ENCODE measurements at regions not wholly inside any gene's neighbourhood (a gene's known extent, or its start where the extent isn't known, plus 50 kb on each side); places are given as distances from the start of the nearest gene placed in this dataset.
A peak's percentile ranks its signal among the peaks of the same experiment; 100 is the strongest.
"Not testable (repeated sequence)": the region's sequence is repeated elsewhere in the genome, so short reads cannot be mapped to it uniquely, and the experiment has no call there.

DNA sequence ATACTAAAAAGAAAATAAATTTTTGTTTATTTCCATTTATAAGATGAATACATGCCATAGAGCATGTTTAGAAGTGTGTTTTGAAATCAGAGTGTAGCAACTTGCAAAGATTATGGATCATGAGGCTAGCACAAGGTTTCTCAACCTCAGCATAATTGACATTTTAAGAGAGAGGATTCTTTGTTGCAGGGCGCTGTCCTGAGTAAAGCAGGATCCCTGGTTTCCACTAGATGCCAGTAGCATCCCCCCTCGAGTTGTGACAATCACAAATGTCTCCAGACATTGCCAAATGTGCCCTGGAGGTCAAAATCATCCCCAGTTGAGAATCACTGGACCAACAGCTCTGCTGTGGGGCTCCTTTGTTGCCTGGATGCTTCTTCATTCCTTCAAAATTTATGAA lies 128.5 kb upstream of the RBMS3 start:
- no peak for DNase-seq

DNA sequence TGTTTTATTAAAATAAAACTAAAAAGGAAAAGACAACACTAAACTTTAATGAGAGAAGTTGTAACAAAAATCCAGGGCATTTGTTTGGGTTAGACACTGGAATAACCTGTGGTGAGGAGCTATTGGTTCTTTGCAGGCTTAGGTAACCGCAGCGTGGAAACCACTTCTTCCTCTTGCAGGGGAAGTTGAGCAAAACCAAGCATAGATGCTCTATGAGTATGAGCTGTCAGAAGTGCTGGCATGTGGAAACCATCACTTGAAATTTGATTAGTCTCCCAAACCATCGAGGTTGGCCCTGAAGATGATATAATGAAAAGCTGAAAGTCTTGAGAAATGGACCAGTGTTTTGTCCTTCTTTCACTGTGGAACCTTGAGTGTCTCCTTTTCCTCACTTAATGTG lies 127.1 kb upstream of the RBMS3 start:
- DNase-seq: no peak

DNA sequence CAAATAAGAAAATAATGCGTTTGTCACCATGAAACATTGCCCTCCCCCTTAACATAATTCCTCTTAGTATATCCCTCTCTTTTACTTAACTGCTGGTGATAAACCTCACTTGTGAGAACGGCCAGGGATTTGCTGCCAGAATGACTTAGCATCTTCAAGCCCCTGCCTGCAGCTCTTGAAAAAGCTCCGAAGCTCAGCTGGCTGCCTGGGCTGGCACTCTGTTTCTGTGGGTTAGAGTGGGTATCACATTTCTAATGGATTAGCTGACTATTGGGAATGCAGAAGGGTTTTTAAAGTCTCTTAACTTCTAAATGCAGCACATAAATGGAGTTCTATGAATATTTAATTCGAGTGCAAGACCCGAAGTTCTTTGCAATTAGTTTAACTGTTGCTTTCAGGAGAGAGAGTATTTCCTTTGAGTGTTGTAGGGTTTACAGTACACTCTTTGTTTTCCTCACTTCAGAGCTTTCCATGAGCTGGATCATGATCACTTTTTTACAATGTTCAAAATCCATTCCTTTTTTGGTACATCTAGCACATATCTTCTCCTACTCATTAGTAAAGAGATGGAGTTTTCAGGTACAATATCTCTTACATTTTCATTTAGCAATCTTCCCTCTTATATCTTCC lies 124.7 kb upstream of the RBMS3 start:
- no peak for DNase-seq

DNA sequence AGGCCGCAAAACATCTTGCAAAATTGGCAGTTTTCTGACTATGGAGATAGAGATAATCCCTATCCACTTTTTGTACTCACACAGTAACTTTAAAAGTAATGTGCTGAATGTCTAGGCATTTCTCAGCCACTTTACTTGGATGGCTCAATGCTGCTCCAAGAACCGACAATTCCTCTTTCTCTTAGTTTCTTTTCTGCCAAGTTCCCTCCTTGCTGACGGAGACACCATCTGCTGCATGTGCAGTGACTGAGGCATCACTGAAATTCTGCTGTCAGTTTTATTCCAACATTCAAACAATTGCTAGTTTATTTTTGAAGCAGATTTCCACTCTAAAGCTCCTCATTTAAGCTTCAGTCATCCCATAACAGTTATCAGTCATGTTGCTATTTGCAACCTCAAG lies 116.0 kb upstream of the RBMS3 start:
- no peak for DNase-seq

DNA sequence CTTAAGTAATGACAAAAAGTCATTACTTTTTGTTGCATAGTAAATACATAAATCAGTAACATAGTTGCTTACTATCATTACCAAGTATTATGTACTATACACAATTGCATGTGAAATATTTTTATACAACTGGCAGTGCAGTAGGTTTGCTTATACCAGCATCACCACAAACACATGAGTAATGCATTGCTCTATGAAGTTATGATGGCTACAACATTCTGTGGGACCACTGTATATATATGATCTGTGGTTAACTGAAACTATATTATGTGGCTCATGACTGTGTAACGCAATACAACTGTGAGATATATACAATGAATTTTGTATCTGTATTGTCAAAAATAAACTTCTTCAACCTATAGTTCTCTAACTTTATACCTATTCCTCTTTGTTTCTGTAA lies 113.7 kb upstream of the RBMS3 start:
- no peak for DNase-seq

DNA sequence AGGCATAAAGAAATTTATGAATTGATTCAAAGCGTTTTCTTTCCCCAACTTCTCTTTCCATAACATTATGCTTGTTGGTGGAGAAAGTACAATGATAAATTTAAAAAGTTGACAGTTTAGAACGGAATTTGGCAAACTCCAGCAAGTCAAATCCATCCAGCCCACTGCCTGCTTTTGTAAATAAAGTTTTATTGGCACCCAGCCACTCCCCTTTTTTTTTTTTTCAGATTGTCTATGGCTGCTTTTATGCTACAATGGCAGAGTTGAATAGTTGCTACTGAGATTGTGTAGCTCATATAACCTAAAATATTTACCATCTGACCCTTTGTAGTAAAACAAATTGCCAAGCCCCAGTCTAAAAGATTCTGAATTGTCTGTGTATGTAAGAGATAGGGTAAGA lies 112.8 kb upstream of the RBMS3 start:
- DNase-seq: no peak

DNA sequence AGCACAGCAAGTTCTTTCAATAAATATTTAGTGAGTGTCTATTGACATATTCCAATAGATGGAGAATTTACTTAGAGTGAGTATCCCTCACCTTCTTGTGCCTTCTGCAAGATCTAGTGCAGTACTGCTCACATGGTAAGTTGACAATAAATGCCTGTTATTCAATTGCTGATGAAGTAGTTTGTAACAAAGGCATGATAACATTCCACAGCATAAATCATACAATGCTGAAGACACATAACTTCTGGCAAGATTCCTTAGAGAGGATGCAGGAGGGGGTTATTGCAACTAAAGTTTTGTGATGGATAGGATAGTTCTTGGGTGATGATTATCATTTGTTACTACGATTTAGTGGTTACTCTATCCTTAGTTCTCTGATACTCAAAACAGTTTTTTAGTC lies 112.2 kb upstream of the RBMS3 start:
- no peak for DNase-seq

DNA sequence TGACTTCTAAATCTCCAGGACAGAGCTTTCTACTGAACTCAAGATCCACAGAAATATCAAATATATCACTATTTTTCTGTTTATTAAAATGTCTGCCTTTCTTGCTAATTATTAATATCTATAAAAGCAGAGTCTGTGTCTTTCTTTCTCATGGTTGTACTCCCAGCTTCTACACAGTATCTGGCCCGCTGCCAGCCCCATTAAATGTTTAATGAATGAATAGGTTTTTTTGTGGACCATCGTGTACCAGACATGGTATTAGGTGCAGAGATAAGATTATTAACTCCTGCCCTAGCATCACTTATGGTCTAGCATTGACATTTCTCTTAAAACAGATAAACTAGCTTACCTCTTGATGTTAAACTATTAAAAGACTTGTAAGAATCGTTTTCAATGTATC lies 111.4 kb upstream of the RBMS3 start:
- no peak for DNase-seq

DNA sequence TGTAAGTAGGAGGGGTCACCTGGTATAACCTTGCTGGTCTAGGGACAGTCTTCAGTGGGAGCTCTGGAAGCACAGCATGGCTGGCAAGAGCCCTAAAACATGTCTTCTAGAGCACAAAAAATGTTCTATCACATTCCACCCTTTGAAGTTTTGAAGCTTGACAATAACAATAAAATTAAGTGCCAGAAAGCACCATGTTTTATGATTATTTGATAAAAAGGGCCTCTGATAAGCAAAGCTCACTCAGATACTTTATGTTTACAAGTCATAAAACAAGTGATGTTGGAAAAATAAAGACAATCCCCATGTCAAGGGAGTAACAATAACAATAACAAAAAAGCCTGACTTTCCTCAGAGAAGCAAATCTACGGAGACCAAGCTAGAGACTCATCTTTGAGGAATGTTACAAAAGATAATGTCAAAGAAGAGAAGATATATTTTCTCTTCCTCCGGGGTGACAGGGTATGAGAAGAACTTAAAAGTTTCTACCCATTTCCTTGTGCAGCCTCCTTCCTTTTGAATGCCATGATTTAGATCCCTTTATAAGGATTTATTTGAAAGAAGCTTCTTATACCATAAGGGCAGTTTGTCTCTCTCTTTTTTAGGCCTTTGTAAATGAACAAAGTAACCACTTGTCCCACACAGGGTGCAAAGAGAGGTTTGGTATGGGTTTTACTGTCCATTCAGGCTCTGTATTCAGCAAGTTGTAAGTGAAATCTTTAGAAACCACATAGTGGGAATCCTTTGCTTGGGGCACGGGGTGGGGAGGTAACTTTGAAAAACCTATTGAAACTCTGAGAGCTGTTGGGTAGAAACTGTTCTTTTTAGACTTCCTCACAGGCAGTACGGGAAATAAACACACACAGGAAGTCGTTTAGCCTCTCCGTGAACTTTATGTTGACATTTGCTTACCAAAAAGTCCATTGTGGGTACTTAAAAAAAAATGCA lies 109.6 kb upstream of the RBMS3 start:
- no peak for DNase-seq

DNA sequence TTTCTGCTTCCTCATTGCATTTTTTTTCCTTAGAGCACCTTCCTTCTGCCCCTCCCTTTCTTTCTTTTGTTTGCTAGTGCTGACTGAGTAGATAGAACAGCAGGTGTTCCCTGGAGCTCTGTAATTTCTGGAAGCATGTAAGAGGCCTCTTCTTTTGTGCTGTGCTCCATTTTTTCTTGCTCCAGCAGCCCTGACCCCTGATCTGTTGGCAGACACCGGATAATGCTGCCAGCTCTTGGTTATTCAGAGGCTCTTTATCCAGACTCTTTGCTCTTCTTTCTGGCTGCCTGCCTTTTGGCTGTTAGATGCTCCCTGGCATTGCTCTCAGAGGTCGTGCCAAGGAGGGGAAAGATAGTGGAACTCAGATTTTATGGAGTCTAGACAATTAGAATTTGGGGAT lies 104.4 kb upstream of the RBMS3 start:
- DNase-seq: no peak

DNA sequence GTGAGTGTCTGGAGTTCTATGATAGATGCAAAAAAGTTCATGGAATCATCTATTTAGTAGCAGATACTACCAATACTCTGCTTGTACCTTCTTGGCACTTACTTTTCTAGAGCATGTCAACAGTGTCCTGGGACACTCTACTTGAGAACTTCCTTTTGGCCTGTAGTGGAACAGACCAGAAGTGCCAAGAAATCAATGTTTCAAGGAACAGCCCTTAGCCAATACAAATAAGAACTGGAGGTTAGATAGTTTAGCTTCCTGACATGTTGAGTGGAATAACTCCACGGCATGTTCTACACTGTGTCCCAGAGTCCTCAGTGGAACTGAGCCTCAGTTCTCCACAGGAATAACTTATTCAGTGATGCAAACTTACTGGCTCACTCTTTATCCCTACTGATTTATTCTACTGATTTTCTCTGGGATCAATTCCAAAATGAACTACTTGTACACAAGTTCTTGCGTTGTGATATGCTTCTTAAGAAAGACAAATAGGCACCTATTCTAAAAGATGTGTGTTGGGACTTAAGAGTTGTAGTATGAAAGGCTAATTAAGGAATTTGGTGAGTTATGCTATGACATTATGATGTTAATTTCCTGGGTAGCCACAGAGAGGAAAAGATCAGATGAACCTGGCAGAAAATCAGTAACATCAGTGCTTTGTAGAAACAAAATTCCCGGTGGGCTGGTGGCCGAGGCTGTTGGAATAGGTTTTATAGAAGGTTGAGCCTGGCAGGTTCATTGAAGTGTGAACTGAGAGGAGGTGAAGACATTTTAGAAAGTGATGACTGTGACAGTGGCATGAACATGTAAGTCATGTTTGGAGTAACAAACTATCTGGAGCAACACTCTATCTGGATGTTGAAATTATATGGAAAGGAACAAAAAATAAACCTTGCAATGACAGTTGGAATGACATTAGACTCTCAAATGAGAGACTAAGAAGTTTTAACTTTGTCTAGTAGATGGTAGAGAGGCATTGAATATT lies 101.8 kb upstream of the RBMS3 start:
- no peak for DNase-seq

DNA sequence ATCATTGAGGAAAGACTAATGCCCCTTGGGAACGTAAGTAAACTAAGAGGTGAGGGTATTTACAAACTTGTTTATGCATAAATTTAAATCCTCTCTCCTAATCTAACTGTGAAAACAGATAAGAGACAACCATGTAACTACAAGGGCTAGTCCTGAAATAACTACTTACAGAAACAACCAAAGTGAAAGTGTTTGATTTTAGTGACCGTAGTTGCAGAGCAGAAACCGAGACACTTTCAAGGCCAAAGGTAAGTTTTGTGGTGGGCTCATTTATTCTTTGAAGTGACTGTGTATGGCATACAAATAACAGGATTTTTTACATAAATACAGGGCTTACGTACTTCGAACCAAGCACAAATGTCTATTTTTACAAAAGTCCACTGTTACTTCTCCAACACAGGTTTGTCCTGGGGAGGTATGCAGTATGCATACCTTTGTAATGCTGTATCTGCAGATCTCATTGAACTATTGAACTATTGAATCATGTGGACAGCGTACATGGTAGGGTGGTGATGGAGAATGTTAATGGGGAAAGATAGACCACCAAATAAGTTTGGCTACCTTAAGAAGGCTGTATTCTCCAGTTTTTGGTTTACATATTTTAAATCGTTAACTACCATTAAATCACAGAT lies 99.6 kb upstream of the RBMS3 start:
- no peak for DNase-seq

DNA sequence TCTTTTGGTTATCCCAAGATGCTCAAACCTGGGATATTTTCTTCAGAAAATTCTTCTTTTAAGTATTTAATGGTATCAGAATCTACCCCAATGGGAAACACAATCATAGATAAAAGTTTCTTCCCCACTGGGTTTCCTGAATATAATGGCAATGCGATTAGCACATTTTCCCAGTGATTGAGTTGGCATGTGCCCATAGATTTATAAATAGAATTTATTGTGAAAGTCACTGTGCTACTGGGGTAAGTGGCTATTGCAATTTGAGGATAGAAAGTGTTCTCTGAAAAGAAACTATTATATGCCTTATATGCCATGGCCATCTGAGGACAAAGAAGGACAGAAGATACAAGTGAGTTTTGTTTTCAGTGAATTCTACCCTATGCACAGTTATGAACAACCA lies 99.0 kb upstream of the RBMS3 start:
- no peak for DNase-seq

DNA sequence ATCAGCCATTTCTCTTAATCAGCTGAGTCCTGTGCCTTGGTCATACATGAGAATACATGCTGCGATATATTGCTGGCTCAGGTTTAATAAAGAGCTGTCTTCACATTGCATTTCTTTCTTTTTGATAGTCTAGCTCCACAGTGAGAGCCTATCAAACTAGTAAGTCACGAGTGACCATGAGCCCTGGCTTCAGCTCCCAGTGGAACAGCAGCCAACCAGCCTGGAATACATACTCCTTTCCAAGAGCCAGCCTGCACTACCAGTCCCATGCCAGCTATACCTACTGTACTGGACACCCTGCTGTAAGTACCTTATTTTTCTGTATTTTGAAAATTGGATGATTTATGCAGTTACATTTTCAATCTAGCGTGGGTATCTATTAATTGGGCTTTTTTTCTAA lies 98.0 kb upstream of the RBMS3 start:
- DNase-seq: not testable (repeated sequence)

DNA sequence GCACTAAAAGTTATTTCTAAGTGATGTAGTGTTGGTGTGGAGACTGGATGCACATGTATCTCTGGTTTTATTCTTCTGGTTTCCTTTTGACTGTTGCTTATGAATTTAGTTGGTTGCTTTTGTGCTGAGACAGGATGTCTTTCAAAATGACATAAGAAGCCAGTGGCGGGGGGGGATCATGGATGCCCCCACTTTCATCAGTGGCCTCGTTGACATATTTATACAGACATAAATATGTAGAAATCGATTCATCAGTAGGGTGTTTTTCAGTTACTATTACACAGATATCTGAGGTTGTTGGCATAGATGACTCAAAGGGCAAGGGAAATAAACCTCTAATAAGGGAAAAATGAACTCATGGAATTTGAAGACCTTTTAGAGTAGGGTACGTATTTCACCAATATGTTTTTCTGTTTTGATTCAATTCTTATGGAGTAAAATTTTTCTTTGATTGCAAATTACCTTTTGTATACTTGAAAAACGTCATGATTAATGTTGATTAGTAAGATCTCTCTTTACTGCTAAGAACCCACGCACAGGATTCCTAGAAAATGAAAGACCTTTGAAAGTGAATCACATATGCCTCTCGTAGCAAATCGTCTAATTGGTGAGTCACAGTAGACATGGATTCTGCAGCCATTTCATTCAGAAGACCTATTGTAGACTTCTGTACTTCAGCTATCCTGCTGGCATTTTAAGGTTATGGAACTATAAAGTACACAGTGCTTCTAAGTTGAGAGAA lies 97.4 kb upstream of the RBMS3 start:
- peak in 1 of 2 experiments; percentile 5 for DNase-seq

DNA sequence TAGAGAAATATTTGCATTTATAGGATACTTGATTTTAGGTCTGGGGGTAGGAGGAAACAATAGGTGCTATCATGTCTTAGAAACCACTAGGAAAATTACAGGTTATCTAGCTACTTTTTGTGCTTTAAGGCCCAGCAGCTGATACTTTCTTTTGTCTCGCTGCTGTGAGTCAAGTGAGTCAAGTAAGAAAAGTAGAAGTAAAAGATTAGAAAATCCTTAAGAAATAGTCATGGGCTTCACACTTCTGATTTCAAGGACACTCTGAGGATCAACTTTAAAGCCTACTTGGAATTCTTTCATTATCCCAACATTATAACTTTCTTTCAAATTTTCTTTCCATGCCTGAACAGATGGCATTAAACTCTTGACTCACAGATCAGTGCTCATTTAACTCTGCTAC lies 95.2 kb upstream of the RBMS3 start:
- DNase-seq: no peak

DNA sequence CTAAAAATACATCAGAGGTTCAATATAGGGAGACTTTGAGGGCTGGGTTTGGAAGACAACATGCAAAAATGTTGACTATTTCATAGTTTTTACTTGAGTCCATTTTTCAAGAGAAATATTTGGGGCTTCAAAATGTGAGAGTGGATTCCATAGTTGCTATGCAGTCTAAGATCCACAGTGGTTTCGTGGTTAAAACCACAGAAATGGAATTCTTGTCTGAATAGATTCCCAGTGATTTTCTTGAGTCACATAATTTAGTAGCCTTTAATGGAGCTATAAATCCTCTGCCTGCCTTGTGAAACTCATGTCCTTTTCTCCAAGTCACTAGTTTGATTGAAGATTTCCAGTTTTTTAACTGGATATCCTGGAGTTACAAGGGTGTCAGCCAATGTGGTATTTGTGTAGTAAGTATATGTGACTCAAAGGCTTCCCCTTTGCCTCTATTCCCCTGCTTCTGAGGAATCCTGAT lies 94.7 kb upstream of the RBMS3 start:
- DNase-seq: no peak

DNA sequence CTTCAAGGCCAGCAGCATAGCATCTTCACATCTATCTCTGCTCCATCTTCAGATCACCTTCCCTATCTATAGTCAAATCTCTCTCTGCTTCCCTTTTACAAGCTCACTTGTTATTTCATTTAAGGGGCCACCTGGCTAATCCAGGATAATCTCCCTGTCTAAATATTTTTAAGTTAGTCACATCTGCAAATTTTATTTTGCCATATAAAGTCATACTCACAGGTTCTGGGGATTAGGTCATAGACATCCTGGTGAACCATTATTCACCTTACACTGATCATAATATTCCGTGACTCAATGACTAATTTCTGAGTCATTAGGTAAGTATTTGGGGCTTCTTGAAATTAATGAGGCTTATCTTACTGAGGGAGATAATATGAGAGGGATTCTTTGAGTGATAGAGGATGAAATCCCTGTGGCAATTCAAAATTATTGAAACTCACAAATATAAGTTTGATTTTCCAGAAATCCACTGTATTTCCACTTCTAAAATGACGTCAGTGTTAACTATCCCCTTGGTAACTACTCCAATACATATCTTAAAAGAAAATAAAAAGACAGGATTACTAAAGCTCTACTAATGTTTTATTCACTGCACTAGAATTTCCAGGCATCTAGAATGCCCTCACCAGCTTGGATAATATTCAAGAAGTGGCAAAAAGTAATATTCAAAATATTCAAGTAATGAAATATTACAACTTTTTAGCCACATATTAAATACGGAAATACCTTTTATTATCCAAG lies 93.7 kb upstream of the RBMS3 start:
- no peak for DNase-seq

DNA sequence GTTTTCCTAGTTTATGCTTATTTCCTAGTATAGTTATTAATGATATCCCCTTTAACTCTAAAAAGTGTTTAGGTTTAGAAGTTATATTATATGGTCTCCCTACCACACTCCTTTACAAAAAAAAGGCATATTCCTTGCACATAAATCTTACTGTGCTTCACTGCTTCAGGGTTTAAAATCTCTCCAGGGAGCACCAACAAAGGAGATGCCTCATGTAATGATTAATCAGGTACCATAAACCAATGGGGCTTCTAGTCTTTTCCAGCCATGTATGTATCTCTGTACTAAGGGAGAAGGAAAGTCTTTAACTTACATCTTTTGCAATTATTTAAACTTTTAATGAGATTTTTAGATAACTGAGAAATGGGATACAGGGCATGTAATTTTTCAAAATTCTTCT lies 91.5 kb upstream of the RBMS3 start:
- no peak for DNase-seq

DNA sequence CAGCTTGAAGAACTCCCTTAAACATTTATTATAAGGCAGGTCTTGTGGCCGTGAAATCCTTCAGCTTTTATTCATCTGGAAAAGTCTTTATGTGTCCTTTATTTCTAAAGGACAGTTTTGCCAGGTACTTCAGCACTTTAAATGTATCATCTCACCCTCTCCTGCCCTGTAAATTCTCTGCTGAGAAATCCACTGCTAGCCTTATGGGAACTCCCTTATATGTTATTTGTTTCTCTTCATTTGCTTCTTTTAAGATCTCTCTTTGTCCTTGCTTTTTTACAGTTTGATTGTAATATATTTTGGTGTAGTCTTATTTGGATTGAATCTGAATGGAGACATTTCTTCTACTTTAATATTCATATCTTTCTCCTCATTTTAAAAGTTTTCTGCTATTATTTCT lies 86.7 kb upstream of the RBMS3 start:
- DNase-seq: no peak

DNA sequence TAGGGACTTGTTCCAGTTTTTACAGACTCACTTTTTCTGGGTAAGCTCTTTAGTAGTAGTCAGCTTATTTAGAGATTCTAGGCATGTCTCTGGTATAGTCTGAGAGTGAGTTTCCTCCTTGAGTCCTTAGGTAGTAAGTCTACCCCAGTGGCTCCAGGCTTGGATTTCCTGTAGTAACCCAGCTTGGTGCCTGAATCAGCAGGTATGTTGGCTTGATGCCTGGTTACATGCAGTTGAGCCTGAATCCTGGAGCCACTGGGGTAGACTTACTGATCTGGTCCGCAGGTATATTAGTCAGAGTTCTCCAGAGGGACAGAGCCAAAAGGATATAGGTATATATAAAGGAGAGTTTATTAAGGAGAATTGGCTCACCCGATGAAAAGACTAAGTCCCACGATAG lies 85.8 kb upstream of the RBMS3 start:
- no peak for DNase-seq

All from stimulated activated CD4-positive, alpha-beta T cell treated with anti-CD3 and anti-CD28 coated beads, Interleukin-4, amount 100 ng/mL, for 4 hours (primary cell).